ENCODE measurements at regions not wholly inside any gene's neighbourhood (a gene's known extent, or its start where the extent isn't known, plus 50 kb on each side); places are given as distances from the start of the nearest gene placed in this dataset.
A peak's percentile ranks its signal among the peaks of the same experiment; 100 is the strongest.

- no peak for DNase-seq (ENCODE audit: low spot score)
Observed at GRCh38 chr12:93154753-93155480, 222.8 kb upstream of the NUDT4 start.

DNA sequence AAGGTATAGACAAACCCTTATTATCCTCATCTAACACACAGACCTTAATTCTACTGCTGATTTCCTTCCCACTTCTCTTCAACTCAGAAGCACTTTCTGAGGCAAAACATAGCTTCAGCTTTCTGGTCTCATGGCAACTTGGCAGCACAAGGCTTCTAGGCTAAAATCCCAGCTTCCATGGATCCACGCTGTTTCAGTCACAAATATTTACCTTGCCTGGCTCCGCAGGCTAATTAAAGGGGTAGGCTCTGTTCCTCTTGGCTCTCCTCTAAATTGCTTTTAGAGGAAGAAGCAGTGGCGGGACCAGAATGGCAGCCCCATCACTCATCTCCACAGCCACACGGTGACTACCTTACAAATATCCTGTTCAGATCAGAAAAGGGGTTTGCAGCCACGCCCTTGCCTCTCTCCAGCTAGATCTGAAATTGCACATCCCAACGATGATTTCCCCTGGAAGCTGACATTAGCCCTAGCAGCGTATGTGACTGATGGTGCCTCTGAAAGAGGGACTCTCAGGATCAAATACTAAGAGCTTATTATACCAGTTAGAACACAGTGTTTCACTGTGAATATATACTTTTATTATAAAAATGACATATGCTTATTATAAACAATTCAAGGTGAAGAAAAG is 221.5 kb upstream of the NUDT4 start:
- no peak for DNase-seq (ENCODE audit: low spot score)

DNA sequence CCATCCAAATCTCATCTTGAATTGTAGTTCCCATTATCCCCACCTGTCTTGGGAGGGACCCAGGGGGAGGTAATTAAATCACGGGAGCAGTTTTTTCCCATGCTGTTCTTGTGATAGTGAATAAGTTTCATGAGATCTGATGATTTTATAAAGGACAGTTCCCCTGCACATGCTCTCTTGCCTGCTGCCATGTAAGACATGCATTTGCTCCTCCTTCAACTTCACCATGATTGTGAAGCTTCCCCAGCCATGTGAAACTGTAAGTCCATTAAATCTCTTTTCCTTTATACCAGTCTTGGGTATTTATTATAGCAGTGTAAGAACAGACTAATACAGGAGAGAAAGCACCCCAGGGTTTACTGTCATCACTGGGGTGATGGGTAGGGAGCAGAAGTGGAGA is 220.4 kb upstream of the NUDT4 start:
- no peak for DNase-seq (ENCODE audit: low spot score)

DNA sequence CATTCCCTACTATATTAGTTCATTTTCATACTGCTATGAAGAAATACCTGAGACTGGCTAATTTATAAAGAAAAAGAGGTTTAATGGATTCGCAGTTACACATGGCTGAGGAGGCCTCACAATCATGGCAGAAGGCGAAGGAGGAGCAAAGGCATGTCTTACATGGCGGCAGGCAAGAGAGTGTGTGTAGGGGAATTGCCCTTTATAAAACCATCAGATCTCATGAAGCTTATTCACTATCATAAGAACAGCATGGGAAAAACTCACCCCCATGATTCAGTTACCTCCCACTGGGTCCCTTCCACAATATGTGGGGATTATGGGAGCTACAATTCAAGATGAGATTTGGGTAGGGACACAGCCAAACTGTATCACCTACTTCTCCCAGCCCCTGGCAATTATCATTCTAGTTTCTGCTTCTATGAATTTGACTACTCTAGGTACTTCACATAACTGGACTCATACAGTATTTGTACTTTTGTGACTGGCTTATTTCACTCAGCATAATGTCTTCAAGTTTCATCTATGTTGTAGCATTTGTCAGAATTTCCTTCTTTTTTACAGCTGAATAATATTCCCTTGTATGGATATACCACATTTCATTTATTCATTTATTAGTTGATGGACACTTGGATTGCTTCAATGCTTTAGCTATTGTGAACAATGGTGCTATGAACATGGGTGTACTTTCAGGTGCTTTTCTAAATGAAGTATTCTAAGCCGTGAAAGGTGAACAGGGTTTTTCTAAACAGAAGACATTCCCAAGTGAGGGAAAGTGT is 219.5 kb upstream of the NUDT4 start:
- no peak for DNase-seq (ENCODE audit: low spot score)

DNA sequence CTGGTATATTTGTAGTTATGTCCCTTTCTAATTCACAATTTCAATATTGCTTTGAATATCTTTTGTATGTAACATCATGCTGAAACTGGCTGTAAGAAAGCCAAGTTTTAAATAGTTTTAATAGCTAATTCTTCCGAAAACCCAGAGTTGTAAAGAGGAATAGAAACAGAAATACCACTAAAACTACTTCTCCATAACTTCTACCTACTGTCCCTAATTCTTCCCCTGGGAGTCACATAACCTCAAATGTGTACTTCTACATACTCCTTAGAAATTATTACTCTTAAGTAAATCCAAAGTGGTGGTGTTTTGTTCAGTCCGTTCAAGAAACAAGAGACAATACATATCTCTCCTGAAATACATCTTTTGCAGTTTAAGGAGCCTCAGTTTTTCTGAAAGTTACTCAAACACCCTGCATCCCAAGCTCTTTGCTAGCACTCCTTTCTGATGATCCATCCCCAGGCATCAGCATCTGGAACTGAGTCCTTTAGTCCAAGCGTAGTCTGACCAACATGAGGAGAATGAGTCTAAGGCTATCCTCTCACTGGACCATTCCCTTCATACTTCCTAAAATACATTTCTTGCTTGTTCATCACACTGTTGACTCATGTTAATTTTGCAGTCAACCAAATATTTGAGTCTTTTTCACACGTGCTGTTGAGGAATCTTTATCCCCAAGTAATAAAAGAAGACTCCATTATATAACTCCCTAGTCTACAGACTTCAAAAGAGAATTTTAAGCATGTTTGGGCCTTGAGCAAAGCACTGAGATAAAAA is 214.3 kb upstream of the NUDT4 start:
- DNase-seq (ENCODE audit: low spot score) = no peak

GRCh38 chr12:93164103-93164880 is 213.4 kb upstream of the NUDT4 start:
- no peak for DNase-seq (ENCODE audit: low spot score)

- DNase-seq (ENCODE audit: low spot score) = no peak
Observed at GRCh38 chr12:93165384-93165932, 212.3 kb upstream of the NUDT4 start.

- DNase-seq (ENCODE audit: low spot score) = peak; percentile 67
Observed at GRCh38 chr12:93166541-93167307, 211.0 kb upstream of the NUDT4 start.

DNA sequence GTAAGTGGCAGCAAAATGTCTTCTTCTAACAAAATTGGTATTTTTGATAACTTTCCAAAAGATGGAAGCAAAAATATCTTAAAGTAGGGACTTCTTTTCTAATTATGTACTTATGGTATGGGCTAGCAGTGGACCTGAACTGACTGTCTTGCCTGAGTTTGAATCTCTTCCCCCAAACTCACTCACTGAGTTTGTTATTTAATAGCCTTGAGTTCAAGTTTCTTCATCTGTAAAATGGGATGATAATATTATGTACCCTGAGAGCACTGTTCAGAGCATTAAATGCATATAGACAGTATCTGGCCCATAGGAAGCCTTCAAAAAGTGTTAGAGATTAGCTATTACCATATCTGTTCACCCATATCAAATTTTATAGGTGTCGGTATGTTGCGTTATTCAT is 210.4 kb upstream of the NUDT4 start:
- DNase-seq (ENCODE audit: low spot score) = no peak

DNA sequence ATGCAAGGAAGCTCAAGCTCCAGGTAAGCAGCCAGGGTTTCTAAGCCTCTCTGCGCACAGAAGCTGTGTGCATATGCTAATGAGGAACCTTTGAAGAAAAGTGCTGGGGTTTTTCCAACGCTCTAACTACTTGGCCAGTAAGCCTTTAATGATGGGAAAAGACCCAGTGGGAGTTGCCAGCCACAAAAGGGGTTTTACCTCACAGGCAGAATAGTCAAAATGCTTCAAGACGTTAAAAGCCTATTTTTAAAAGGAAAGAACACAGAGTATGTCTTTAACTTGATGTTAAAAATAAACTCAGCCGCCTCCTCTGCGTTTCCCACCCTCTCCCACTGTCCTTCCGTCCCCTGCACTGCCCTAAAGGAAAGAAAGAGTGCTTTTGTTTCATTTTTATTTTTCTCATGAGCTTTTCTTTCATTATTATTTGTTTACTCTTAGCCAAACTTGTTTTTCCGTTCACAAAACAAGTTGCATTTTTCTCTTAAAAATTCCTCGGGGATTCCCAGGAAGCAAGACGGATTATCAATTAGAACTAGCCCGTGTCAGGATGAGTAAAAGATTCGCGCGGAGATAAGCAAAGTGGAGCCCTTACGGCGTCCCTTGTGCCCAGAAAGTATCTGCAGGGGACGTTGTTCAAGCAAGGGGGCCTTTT is 209.8 kb upstream of the NUDT4 start:
- peak; percentile 52 for DNase-seq (ENCODE audit: low spot score)

GRCh38 chr12:93168751-93169150 is 209.0 kb upstream of the NUDT4 start:
- DNase-seq (ENCODE audit: low spot score) = no peak

DNA sequence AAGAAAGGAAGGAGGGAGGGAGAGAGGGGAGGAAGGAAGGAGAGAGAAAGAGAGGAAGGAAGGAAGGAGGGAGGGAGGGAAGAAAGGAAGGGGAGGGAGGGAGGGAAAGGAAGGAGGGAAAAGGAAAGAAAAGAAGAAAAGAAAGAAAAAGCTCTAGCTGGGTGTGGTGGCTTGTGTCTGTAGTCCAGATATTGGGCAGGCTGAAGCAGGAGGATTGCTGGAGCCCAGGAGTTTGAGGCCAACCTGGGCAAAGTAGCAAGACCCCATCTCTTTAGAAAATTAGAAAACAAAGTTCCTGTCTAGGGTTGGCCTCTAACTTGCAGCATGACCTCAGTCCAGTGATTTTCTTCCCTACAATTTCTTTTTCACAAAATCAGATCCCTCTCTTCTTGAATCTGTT is 208.2 kb upstream of the NUDT4 start:
- no peak for DNase-seq (ENCODE audit: low spot score)

GRCh38 chr12:93170928-93171327 is 206.8 kb upstream of the NUDT4 start:
- DNase-seq (ENCODE audit: low spot score) = no peak

DNA sequence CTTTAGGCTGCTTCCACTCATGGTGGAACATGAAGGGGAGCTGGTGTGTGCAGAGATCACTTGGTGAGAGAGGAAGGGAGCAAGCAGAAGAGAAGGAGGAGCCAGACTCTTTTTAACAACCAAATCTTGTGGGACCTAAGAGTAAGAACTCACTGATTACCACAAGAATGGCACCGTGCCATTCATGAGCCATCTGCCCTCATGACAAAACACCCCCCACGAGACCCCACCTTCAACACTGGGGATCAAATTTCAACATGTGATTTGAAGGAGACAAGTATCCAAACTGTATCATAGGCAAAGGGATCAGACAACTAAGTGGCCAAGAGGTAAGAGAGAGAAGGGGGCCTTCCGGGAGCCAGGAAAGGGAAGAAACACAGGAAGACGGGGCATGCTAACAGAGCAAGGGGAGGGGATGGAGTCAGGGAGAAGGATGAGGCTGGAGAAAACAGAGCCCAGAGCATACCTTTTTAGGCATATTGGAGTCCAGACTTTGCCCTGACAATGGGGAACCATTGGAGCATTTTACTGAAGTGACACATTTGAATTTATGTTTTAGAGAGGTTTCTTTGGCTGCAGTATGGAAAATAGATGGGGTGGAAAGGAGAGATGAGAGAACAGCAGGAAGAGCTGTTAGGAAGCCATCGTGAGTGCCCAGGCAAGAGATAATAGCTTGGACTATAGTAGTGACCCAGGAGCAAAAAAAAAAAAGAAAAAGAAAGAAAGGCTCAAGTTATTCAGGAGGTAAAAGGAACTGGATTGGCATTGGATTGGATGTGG is 204.4 kb upstream of the NUDT4 start:
- no peak for DNase-seq (ENCODE audit: low spot score)

DNA sequence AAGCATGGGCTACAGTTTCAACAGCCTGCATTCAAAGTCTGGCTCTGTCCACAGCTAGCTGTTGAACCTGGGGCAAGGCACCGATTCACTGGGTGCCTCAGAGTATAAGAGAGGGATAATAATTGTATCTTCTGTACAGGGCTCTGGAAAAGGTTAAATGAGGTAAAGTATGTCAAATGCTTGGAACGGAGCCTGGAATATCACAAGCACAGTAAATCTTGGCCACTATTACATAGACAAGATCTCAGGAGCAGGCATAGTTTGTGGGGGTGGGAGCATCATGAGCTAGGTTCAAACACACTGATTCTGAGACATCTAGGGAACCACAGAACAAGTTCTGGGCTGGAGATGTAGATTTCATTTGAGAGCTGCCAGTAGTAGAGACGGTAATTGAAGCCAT is 203.7 kb upstream of the NUDT4 start:
- no peak for DNase-seq (ENCODE audit: low spot score)

DNA sequence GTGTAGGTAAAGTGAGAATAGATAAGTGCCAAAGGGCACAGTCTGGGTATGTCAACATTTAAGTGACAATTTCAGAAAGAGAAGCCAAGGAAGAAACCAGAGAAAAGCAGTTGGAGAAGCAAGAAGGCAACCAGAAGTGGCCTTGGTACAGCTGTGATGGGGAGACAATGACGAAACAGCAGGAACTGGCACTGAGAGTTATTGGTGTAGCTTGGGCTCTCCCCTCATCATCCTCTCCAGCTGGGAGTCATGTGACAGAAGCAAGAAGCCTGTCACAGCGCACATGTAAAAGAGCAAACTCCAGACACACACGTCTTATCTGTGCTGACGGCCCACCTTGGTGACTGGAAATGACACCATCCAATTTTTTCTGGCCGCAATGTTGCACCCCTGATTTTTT is 203.3 kb upstream of the NUDT4 start:
- DNase-seq (ENCODE audit: low spot score) = no peak

- DNase-seq (ENCODE audit: low spot score) = no peak
Observed at GRCh38 chr12:93176165-93176564, 201.6 kb upstream of the NUDT4 start.

- DNase-seq (ENCODE audit: low spot score) = no peak
Observed at GRCh38 chr12:93176610-93177126, 201.1 kb upstream of the NUDT4 start.
